Esophagus squamous epithelium (tissue), 4 donors: ENCODE measurements at regions not wholly inside any gene's neighbourhood (a gene's known extent, or its start where the extent isn't known, plus 50 kb on each side); places are given as distances from the start of the nearest gene placed in this dataset.

Experiments used
- POLR2A ChIP-seq, 4 donors: fragments of 450-650 bp; IDR thresholded peaks; one replicate each; pipeline ENCODE4 v1.6.1; 2017; ENCODE audit warnings: antibody characterized with exemption in 4 of 4, mild to moderate bottlenecking in 4 of 4, moderate library complexity in 3 of 4
- TF ChIP-seq, protein P1 (sequence below), 6 experiments: fragments of 450-650 bp in 4 of 6; fragments of 200-600 bp in 2 of 6; sonication (generic) in 2 of 6; IDR thresholded peaks; one replicate each; pipeline ENCODE4 v1.5.1; 2016 to 2019; ENCODE audit warnings: antibody characterized with exemption in 6 of 6, mild to moderate bottlenecking in 4 of 6, moderate library complexity in 4 of 6

- TF ChIP-seq, protein P1, sequence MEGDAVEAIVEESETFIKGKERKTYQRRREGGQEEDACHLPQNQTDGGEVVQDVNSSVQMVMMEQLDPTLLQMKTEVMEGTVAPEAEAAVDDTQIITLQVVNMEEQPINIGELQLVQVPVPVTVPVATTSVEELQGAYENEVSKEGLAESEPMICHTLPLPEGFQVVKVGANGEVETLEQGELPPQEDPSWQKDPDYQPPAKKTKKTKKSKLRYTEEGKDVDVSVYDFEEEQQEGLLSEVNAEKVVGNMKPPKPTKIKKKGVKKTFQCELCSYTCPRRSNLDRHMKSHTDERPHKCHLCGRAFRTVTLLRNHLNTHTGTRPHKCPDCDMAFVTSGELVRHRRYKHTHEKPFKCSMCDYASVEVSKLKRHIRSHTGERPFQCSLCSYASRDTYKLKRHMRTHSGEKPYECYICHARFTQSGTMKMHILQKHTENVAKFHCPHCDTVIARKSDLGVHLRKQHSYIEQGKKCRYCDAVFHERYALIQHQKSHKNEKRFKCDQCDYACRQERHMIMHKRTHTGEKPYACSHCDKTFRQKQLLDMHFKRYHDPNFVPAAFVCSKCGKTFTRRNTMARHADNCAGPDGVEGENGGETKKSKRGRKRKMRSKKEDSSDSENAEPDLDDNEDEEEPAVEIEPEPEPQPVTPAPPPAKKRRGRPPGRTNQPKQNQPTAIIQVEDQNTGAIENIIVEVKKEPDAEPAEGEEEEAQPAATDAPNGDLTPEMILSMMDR (IDR thresholded peaks at IDR 0.05) = no peak
- no peak for TF ChIP-seq POLR2A (IDR thresholded peaks at IDR 0.05)
Measured at GRCh38 chr6:23905133-23905815, 220.7 kb upstream of the NRSN1 start.
